HK-2 (cell line): ENCODE measurements at regions not wholly inside any gene's neighbourhood (a gene's known extent, or its start where the extent isn't known, plus 50 kb on each side); places are given as distances from the start of the nearest gene placed in this dataset.

Experiments used
- DNase-seq: peaks from one replicate; pipeline ENCODE4 v3.0.0-alpha.2; 2018; ENCODE audit not compliant: unreplicated experiment

GRCh38 chr4:138756519-138756918, 259.1 kb upstream of the NOCT start:
- no peak for DNase-seq

DNA sequence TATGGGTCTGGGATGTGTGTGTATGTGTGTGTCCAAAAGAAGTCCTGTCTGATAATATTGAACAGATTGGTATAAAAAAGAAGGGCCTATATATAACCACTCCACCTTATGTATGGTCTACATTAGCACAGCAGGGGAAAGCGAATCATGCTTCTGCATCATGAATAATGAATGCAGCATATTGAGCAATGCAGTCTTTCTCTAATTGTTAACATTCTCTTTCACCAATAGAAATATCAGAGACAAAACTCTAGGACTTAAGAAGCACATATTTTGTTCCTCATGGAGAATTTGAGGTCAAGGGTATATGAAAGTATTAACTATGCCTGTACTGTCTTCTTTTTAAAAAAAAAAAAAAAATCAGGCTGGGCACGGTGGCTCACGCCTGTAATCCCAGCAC, 264.3 kb upstream of the NOCT start:
- no peak for DNase-seq

DNA sequence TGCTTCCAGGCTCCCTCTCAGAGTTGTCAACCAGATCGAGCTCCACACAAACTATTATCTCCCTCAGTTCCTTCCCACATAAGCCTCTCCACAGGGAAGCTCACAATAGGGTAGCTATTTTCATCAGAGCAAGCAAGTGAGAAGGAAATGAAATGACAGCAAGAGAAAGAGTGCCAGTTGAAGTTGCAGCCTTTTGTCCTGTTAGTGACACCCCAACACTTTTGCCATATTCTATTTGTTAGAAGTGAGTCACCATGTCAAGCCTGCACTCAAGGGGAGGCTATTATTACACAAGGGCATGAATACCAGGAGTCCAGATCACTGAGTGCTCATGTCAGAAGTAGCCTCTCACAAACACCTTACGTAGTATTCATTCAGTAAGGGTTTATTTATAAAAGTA, 266.3 kb upstream of the NOCT start:
- DNase-seq, result no peak

DNA sequence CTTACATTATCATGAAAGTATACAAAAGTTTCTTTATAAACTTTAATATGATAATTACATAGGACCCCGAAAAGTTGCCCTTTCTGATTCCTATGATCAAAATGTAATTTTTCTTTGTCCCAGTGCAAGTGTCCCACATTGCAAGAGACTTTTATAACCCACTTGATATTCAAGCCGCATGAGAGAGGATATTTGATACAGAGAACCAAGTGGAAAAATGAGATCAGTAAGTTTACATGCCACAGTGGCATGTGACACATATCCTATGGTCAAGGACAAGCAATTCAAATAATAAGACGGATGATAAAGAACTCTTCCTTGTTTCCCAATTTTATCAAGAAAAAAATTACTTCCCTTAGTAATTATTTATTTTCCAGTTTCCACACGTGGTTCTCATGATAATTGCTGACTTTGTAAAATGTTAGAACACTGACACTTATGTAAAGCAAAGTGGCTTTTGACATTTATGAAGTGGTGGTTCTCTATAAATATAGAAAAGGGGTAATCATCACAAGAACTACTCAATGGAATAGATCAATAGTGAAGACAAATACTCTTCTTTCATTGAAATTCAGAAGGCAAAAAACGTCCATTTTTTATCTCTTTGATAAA, 273.7 kb upstream of the NOCT start:
- no peak for DNase-seq

DNA sequence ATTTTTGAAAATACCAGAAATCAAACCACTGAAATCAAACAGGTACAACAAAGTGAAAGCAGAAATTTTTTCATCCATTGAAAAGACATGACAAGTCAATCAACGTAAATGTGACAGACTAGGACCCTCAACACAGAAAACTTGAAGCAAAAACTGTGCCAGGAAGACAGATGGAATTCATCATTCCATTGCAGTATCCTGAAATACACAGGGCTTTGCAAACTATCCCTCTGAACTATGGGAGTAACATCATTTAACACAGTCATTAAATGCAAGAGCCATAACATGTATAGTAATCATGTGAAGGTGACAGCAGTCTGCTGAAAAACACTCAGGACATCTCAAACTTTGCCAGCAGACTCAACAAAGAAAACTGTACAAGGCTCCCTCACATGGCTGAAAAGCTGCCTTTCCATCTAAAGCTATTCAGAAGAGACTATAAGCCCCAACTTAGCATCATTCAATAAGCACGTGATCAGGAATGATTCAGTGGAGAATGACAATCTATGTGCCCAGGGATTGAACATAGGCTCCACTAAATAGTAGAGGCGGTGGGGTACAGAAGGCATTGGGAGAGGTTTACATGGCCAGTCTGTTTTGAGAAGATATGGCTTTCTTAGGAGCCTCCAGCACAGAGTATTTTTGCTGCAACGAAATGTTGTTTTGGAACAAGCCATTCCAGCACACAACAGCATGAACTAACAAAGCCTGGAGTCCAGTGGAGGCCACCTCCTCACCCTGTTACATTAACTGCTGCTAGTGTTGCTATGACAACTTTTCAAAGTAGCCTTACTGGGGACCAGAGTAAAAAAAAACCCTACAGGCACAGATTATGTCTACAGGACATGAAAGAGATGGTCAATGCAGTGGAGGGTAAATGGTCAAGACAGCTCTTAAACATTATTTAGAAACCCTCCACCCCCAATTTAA, 274.5 kb upstream of the NOCT start:
- no peak for DNase-seq

GRCh38 chr4:138736362-138736761, 279.2 kb upstream of the NOCT start:
- no peak for DNase-seq

DNA sequence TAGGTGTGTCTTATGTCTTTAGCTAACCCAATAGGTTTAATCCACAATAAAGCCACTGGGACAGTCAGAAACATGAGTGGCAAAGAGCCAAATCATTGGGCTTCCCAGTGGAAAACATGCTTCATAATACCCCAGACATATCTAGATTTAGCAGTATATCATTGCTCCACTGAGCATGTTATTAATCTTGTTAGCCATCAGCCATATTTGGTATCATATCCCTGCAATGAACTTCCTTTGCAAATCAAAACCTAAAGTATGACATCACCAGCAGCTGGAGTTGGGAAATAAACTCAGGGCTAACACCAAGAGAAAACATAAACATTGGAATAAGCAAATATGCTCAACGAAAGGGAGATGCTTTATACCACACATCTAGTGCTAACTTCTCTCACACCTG, 280.8 kb upstream of the NOCT start:
- DNase-seq, result no peak

- DNase-seq, result no peak
Observed at GRCh38 chr4:138728566-138728965, 287.0 kb upstream of the NOCT start.

GRCh38 chr4:138727731-138728130, 287.9 kb upstream of the NOCT start:
- no peak for DNase-seq

- DNase-seq, result no peak
Observed at GRCh38 chr4:138724530-138724929, 291.1 kb upstream of the NOCT start.

GRCh38 chr4:138716559-138717335, 298.8 kb upstream of the NOCT start:
- no peak for DNase-seq

DNA sequence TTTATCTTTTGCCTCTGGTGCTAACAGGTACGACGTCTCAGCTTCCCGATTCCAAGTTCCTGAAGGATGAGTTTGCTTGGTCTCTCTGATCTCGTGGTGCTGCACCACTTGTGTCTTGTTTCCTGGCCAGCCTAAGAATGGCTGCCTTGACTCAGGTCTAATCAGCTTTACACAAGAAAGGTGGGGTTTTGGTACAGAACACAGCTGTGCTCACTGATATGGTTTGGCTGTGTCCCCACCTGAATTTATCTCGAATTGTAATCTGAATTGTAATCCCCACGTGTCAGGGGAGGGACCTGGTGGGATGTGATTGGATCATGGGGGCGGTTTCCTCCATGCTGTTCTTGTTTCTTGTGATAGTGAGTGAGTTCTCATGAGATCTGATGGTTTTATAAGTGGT, 305.3 kb upstream of the NOCT start:
- no peak for DNase-seq

- DNase-seq, result no peak
Observed at GRCh38 chr4:138709859-138710258, 305.7 kb upstream of the NOCT start.

- no peak for DNase-seq
Observed at GRCh38 chr4:138707746-138708677, 307.6 kb upstream of the NOCT start.

DNA sequence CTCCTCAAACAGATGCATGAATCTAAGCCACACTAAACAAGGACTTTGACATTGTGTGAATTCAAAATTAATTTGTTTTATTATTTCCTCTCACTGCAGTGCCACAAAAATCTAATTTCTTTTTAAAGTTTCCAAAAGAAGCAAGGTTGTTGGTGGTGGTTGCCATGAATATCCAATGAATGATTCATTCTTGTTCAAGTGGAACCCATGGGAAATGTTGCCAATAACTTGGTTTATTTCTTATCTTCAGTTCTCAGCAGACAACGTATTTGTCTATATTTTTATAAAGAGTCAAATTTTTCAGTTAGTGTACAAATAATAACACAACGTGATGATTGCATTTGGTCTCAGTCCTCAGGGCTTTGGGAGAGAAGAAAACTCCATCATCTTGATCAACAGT, 309.4 kb upstream of the NOCT start:
- DNase-seq, result no peak

- no peak for DNase-seq
Observed at GRCh38 chr4:138702190-138702824, 313.3 kb upstream of the NOCT start.

DNA sequence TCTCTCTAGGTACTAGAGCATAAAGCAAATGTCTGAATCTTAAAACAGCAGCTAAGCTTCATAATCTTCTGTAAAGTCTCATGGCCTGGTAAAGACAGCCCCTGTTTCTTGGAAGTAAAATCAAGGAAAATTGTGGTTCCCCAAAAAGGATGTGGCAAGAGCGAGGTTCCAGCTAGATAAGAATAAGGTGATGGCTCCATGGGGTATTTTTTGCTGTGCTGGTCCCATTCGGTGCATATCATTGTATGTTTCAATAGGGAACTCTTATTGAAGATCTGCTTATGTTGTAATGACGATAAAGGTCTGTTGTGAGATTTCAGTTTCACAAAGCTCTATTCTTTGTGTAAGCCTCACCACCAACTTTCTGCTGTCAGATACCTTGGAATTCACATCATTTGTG, 316.9 kb upstream of the NOCT start:
- no peak for DNase-seq

DNA sequence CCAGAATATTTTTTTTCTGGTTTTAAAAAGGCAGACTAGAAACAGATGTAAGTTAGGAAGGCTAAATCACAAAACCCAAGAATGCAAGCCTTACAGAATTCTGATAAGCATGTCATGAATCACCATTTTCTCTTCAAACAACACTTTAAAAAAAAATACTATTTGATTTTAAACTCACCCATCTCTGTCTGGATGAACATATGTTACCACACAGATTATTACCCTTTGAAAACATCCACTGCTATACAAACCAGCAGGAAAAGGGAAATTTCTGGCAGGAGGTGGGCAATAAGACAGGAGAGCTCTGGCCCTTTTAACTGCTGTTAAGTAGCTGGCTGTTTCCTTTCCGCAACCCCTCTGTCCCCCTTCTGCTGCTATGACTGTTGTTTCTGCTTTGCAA, 317.7 kb upstream of the NOCT start:
- no peak for DNase-seq

GRCh38 chr4:138696771-138697170, 318.8 kb upstream of the NOCT start:
- no peak for DNase-seq

DNA sequence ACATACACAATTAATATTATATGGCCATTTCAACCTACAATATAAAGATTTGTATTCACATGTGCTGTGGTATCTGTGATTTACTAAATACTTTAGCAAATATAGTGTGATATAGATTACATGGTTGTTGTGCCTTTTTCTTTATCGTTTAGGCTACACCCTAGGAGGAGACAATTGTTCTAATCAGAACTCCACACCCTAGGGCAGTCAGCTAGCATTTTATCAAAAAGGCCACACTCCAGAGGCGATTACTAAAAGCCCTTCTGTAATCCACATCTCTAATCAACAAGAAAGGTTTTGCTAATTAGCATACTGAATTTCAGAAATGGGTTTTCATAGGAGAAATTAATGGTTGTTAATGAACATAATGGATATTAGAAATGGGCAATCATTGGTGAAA, 319.5 kb upstream of the NOCT start:
- DNase-seq, result no peak

DNA sequence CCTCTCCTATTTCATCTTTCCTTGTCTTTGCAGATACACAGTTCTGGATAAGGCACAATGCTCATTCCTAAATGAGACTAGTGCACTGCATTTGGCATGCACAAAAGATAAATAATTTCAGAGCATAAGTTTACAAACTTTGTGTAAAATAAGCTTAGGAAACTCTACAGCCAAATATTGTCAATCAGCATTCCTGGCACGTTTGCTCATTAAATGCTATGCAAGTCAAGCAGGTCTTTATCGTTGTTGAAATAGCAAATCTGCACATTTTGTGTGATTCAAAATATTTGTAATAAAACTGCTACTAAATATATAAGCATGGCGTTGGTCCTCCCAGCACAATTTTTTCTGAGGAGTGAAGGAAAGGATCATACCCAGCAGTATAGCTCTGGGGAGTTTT, 322.1 kb upstream of the NOCT start:
- no peak for DNase-seq
